ENCODE measurements at regions not wholly inside any gene's neighbourhood (a gene's known extent, or its start where the extent isn't known, plus 50 kb on each side); places are given as distances from the start of the nearest gene placed in this dataset.
"Not testable (repeated sequence)": the region's sequence is repeated elsewhere in the genome, so short reads cannot be mapped to it uniquely, and the experiment has no call there.

DNA sequence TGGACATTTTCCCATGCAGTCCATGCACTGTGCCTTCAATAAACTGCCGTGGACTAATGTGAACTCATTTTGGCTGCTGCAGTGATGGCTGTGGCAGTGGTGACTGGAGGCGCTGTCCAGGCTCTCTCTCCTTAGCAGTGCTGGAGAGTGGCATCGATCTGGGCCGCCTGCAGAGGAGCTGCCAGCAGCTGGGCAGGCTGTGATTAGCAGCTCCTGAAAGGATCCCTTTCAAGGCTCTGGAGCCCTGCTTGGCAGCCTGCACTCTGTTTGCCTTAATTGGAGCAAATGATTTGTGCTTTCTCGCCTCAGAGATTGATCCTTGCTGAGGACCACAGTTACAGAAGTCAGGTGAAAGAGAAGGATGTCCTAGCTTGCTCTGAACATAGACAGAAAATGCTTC is 130.1 kb upstream of the VWC2 start:
- H3K4me3 ChIP-seq (ENCODE audit: low read depth, low read length) = no peak overlapping the region
- no peak for TF ChIP-seq CTCF (IDR thresholded peaks at IDR 0.05; ENCODE audit: insufficient read depth, low read depth, low read length, missing control alignments)
- no peak for DNase-seq (ENCODE audit: low read depth)

DNA sequence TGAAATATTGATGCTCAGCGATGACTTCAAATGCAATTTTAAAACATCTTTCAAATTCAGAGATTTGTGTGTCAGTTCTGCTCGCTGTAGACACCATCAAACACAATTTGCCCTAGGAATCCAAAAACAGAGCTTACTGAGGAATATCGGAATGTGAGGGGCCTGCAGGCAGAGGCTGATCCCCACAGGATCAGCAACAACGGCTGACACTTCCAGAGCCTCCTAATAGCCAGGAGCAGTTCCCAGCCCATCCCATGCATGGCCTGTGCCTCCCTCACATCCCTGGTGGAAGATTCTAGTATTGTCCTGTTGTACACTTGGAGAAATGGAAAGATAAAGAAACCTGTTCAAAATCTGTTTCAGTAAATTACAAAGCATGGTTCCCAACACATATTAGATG is 129.7 kb upstream of the VWC2 start:
- no peak for TF ChIP-seq CTCF (IDR thresholded peaks at IDR 0.05; ENCODE audit: insufficient read depth, low read depth, low read length, missing control alignments)
- no peak overlapping the region for H3K4me3 ChIP-seq (ENCODE audit: low read depth, low read length)
- DNase-seq (ENCODE audit: low read depth) = no peak

DNA sequence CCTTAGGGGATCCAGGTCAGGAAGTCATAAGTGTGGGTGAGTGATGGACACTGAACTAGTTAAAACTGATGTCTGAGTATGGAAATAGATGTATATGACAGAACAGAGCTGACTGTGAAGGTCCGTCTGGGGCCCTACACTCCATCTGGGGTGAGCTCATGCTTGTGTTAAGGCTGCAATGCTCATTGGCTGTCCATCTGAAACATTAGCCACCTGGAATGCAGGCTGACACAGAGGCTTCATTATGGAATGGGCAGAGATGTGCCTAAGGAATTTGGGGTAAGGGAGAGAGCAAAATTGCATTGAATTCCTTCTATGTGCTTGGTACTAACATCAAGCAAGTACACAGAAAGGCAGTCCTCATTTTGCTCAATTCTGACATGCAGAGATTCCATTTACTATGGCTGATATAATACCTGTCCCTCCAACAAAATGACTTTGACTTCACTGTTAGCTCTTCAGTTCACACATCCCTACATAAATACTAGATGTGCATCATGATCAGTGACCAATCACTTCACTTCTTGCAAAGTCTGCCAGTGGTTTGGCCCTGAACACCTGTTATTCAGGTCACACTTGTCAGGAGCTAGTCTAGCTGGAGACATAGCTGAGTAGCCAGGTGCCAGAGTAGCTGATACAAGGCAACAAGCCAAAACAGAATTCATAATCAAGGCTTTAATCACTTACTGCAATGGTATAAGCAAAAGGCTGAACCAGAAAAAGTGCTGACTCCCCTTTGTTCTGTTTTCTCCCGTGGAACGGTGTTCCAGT is 128.9 kb upstream of the VWC2 start:
- no peak for DNase-seq (ENCODE audit: low read depth)
- H3K4me3 ChIP-seq (ENCODE audit: low read depth, low read length) = no peak overlapping the region
- TF ChIP-seq CTCF (IDR thresholded peaks at IDR 0.05; ENCODE audit: insufficient read depth, low read depth, low read length, missing control alignments) = no peak

DNA sequence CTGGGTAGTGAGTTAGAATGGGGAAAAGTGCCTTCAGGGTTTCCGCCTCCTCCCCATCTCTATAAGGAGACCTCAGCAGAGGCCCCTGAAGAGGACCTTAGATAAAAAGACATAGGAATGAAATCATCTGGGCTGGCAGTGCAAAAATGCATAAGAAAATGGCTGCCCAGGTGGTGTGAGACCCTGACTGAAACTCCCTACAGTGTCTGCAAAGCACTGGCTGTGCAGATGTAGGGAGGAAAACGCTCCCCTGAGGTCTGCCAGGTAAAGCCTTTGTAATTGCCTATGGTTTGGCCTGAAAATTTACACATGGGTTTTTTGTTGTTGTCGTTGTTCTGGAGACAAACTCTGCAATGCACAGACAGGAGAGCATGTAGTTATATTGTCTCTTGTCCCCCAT is 128.1 kb upstream of the VWC2 start:
- DNase-seq (ENCODE audit: low read depth) = no peak
- no peak for TF ChIP-seq CTCF (IDR thresholded peaks at IDR 0.05; ENCODE audit: insufficient read depth, low read depth, low read length, missing control alignments)

GRCh38 chr7:49660170-49660783 is 113.2 kb upstream of the VWC2 start:
- no peak for TF ChIP-seq CTCF (IDR thresholded peaks at IDR 0.05; ENCODE audit: insufficient read depth, low read depth, low read length, missing control alignments)
- no peak overlapping the region for H3K4me3 ChIP-seq (ENCODE audit: low read depth, low read length)
- no peak for DNase-seq (ENCODE audit: low read depth)

More for the DNA sequence above, 128.1 kb upstream of the VWC2 start:
- H3K4me3 ChIP-seq (ENCODE audit: low read depth, low read length) = no peak overlapping the region

GRCh38 chr7:49660976-49661375 is 112.5 kb upstream of the VWC2 start:
- no peak for TF ChIP-seq CTCF (IDR thresholded peaks at IDR 0.05; ENCODE audit: insufficient read depth, low read depth, low read length, missing control alignments)
- H3K4me3 ChIP-seq (ENCODE audit: low read depth, low read length) = no peak overlapping the region
- DNase-seq (ENCODE audit: low read depth) = no peak

DNA sequence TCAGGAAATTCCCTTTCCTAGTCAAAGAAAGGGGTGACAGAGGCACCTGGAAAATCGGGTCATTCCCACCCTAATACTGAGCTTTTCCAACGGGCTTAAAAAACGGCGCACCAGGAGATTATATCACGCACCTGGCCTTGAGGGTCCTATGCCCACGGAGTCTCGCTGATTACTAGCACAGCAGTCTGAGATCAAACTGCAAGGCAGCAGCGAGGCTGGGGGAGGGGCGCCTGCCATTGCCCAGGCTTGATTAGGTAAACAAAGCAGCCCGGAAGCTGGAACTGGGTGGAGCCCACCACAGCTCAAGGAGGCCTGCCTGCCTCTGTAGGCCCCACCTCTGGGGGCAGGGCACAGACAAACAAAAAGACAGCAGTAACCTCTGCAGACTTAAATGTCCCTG is 107.5 kb upstream of the VWC2 start:
- H3K4me3 ChIP-seq (ENCODE audit: low read depth, low read length); DNase-seq (ENCODE audit: low read depth): not testable (repeated sequence)

All from GM12865 (cell line).